CD4-positive, alpha-beta T cell treated with Interleukin-1 beta for 1 hour (primary cell): ENCODE measurements at regions not wholly inside any gene's neighbourhood (a gene's known extent, or its start where the extent isn't known, plus 50 kb on each side); places are given as distances from the start of the nearest gene placed in this dataset.

Experiments
- DNase-seq, 2 donors: peaks; one replicate each; pipeline ENCODE4 v3.0.0-alpha.2; 2020 to 2022

GRCh38 chr10:131676800-131677421 lies 223.9 kb upstream of the PPP2R2D start:
- no peak for DNase-seq

- no peak for DNase-seq
Measured at GRCh38 chr10:131677671-131678070, 223.1 kb upstream of the PPP2R2D start.

- DNase-seq, result no peak
Measured at GRCh38 chr10:131678171-131678570, 222.6 kb upstream of the PPP2R2D start.

GRCh38 chr10:131678613-131679012 lies 222.2 kb upstream of the PPP2R2D start:
- DNase-seq, result no peak

GRCh38 chr10:131679926-131680325 lies 220.9 kb upstream of the PPP2R2D start:
- no peak for DNase-seq

- DNase-seq, result no peak
Measured at GRCh38 chr10:131681122-131681521, 219.7 kb upstream of the PPP2R2D start.

- DNase-seq, result no peak
Measured at GRCh38 chr10:131681656-131682055, 219.2 kb upstream of the PPP2R2D start.

GRCh38 chr10:131682271-131682962 lies 218.4 kb upstream of the PPP2R2D start:
- DNase-seq, result no peak

GRCh38 chr10:131683281-131683861 lies 217.4 kb upstream of the PPP2R2D start:
- no peak for DNase-seq

GRCh38 chr10:131683941-131684340 lies 216.9 kb upstream of the PPP2R2D start:
- DNase-seq, result no peak

GRCh38 chr10:131685007-131685406 lies 215.8 kb upstream of the PPP2R2D start:
- no peak for DNase-seq

GRCh38 chr10:131685576-131685975 lies 215.2 kb upstream of the PPP2R2D start:
- no peak for DNase-seq

- no peak for DNase-seq
Measured at GRCh38 chr10:131686781-131687420, 213.9 kb upstream of the PPP2R2D start.

GRCh38 chr10:131688304-131688703 lies 212.5 kb upstream of the PPP2R2D start:
- no peak for DNase-seq

GRCh38 chr10:131689016-131689415 lies 211.8 kb upstream of the PPP2R2D start:
- no peak for DNase-seq

- DNase-seq, result no peak
Measured at GRCh38 chr10:131689486-131689885, 211.3 kb upstream of the PPP2R2D start.

GRCh38 chr10:131689954-131690757 lies 210.7 kb upstream of the PPP2R2D start:
- no peak for DNase-seq

GRCh38 chr10:131690805-131691239 lies 210.0 kb upstream of the PPP2R2D start:
- no peak for DNase-seq

GRCh38 chr10:131691481-131692090 lies 209.2 kb upstream of the PPP2R2D start:
- no peak for DNase-seq

- no peak for DNase-seq
Measured at GRCh38 chr10:131692176-131692575, 208.6 kb upstream of the PPP2R2D start.

- no peak for DNase-seq
Measured at GRCh38 chr10:131692686-131693334, 208.0 kb upstream of the PPP2R2D start.

GRCh38 chr10:131693766-131694165 lies 207.0 kb upstream of the PPP2R2D start:
- DNase-seq, result no peak
